ENCODE measurements at regions not wholly inside any gene's neighbourhood (a gene's known extent, or its start where the extent isn't known, plus 50 kb on each side); places are given as distances from the start of the nearest gene placed in this dataset.

GRCh38 chr6:88301256-88301655 is 135.1 kb upstream of the CNR1 start:
- no peak overlapping the region for H2AFZ ChIP-seq (ENCODE audit: control insufficient read depth, low read depth, low read length)
- no peaks in the 10 kb centered on the region for H4K20me1 ChIP-seq (ENCODE audit: control insufficient read depth, insufficient read depth)
- DNase-seq (ENCODE audit: low read depth, low spot score) (no peak), ATAC-seq (no peak), FAIRE-seq (no peak)
- SMC1A ChIA-PET (ENCODE audit: uncharacterized antibody, unreplicated experiment) = interaction anchor here (1.1 kb wide), 1 partner anchor 8 kb away, joined by 3 read pairs; no protein-coding TSS in a partner anchor
- no peaks in the 10 kb centered on the region for H3K4me1 ChIP-seq (ENCODE audit: control insufficient read depth, insufficient read depth, low read length)
- no peaks in the 10 kb centered on the region for H3K9me3 ChIP-seq (replicated peaks; ENCODE audit: control insufficient read depth, insufficient read depth, low read length)
- H3K4me3 ChIP-seq = no peak overlapping the region
- no TSS peak for BruUV-seq (replicated peaks)
- H3K79me2 ChIP-seq (ENCODE audit: control insufficient read depth, insufficient read depth, low read length) = no peaks in the 10 kb centered on the region
- POLR2A ChIA-PET = no interaction called here
- no peaks in the 10 kb centered on the region for H3K27me3 ChIP-seq (replicated peaks in 1 of 2; ENCODE audit: control insufficient read depth in 2 of 2, insufficient read depth in 2 of 2, low read length in 1 of 2)
- no peak overlapping the region for H3K9ac ChIP-seq (ENCODE audit: control insufficient read depth, insufficient read depth, low read length)
- RAD21 ChIA-PET (ENCODE audit: unreplicated experiment) = no interaction called here
- intact Hi-C loops (cut with micrococcal nuclease; ENCODE audit: unreplicated experiment) = no loop called here
- CTCF ChIA-PET = interaction anchor here (1.2 kb wide), 1 partner anchor 9 kb away, joined by 3 read pairs; no protein-coding TSS in a partner anchor
- H3K4me2 ChIP-seq (ENCODE audit: control insufficient read depth, insufficient read depth) = no peak overlapping the region
- in situ Hi-C loops (cut with MboI) = no loop called here
- TF ChIP-seq RBBP5 (conservative IDR thresholded peaks at IDR 0.05) (no peak), NR2C2 (IDR thresholded peaks at IDR 0.05; ENCODE audit: borderline replicate concordance, control insufficient read depth, insufficient read length, low read depth) (no peak), ZNF384 (IDR thresholded peaks at IDR 0.05; ENCODE audit: borderline replicate concordance, low read depth, low read length) (no peak), IRF4 (IDR thresholded peaks at IDR 0.05; ENCODE audit: low read depth, low read length) (no peak), DPF2 (IDR thresholded peaks at IDR 0.05) (no peak), NR2F1 (conservative IDR thresholded peaks at IDR 0.05) (no peak), USF1 (IDR thresholded peaks at IDR 0.05; ENCODE audit: borderline replicate concordance, extremely low read length, insufficient read depth, low read depth, low read length) (no peak), CREM (IDR thresholded peaks at IDR 0.05; ENCODE audit: low read depth) (no peak)
- TF ChIP-seq, protein P1, sequence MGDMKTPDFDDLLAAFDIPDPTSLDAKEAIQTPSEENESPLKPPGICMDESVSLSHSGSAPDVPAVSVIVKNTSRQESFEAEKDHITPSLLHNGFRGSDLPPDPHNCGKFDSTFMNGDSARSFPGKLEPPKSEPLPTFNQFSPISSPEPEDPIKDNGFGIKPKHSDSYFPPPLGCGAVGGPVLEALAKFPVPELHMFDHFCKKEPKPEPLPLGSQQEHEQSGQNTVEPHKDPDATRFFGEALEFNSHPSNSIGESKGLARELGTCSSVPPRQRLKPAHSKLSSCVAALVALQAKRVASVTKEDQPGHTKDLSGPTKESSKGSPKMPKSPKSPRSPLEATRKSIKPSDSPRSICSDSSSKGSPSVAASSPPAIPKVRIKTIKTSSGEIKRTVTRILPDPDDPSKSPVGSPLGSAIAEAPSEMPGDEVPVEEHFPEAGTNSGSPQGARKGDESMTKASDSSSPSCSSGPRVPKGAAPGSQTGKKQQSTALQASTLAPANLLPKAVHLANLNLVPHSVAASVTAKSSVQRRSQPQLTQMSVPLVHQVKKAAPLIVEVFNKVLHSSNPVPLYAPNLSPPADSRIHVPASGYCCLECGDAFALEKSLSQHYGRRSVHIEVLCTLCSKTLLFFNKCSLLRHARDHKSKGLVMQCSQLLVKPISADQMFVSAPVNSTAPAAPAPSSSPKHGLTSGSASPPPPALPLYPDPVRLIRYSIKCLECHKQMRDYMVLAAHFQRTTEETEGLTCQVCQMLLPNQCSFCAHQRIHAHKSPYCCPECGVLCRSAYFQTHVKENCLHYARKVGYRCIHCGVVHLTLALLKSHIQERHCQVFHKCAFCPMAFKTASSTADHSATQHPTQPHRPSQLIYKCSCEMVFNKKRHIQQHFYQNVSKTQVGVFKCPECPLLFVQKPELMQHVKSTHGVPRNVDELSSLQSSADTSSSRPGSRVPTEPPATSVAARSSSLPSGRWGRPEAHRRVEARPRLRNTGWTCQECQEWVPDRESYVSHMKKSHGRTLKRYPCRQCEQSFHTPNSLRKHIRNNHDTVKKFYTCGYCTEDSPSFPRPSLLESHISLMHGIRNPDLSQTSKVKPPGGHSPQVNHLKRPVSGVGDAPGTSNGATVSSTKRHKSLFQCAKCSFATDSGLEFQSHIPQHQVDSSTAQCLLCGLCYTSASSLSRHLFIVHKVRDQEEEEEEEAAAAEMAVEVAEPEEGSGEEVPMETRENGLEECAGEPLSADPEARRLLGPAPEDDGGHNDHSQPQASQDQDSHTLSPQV (IDR thresholded peaks at IDR 0.05) = no peak
- no peaks in the 10 kb centered on the region for H3K36me3 ChIP-seq (ENCODE audit: control insufficient read depth in 2 of 2, insufficient read depth in 2 of 2, low read length in 1 of 2)
- H3K27ac ChIP-seq (ENCODE audit: control insufficient read depth, insufficient read depth) = no peak overlapping the region
